Cardiac muscle cell (in vitro differentiated cells and primary cell): ENCODE measurements at regions not wholly inside any gene's neighbourhood (a gene's known extent, or its start where the extent isn't known, plus 50 kb on each side); places are given as distances from the start of the nearest gene placed in this dataset.

Experiments
- DNase-seq, 2 donors: peaks; one replicate each; pipeline versions ENCODE4 v3.0.0 to v3.0.0-alpha.2; 2010 to 2017; ENCODE audit warnings: low read depth in 1 of 2, low spot score in 1 of 2
- H3K27ac ChIP-seq: fragments of 200-600 bp; sonication (generic); 2 replicates; pipeline ENCODE4 v1.5.1; 2016
- H3K27me3 ChIP-seq: fragments of 200-600 bp; sonication (generic); 2 replicates; pipeline ENCODE4 v1.6.0; 2016; ENCODE audit warnings: control low read depth
- H3K36me3 ChIP-seq: fragments of 200-600 bp; sonication (generic); 2 replicates; pipeline ENCODE4 v1.5.1; 2016; ENCODE audit warnings: control low read depth
- H3K4me1 ChIP-seq: fragments of 200-600 bp; sonication (generic); 2 replicates; pipeline ENCODE4 v1.8.1; 2017; ENCODE audit warnings: low read depth, mild to moderate bottlenecking, mixed run types
- H3K4me3 ChIP-seq: fragments of 200-600 bp; sonication (generic); 2 replicates; pipeline ENCODE4 v1.5.1; 2016; ENCODE audit warnings: mild to moderate bottlenecking
- H3K9me3 ChIP-seq: fragments of 200-600 bp; sonication (generic); 2 replicates; pipeline ENCODE4 v1.5.1; 2017; ENCODE audit warnings: low read depth, mild to moderate bottlenecking, control low read depth
- CTCF ChIP-seq: IDR thresholded peaks from 2 replicates; pipeline ENCODE4 v1.5.1; 2012; ENCODE audit warnings: low read depth, mild to moderate bottlenecking, low read length

- Histone ChIP-seq H3K4me3 (no peak overlapping the region), H3K27me3 (no peaks in the 10 kb centered on the region), H3K36me3 (no peaks in the 10 kb centered on the region), H3K27ac (no peak overlapping the region), H3K4me1 (no peaks in the 10 kb centered on the region), H3K9me3 (no peaks in the 10 kb centered on the region)
- TF ChIP-seq CTCF: no peak
- DNase-seq: no peak
Observed at GRCh38 chr13:84417416-84417815, 535.1 kb upstream of the SLITRK1 start.

- Histone ChIP-seq H3K4me3 (no peak overlapping the region), H3K4me1 (no peaks in the 10 kb centered on the region), H3K27me3 (no peaks in the 10 kb centered on the region), H3K9me3 (no peaks in the 10 kb centered on the region), H3K27ac (no peak overlapping the region), H3K36me3 (no peaks in the 10 kb centered on the region)
- TF ChIP-seq CTCF: no peak
- DNase-seq: no peak
Observed at GRCh38 chr13:84413016-84413415, 530.7 kb upstream of the SLITRK1 start.

GRCh38 chr13:84405286-84405685 is 523.0 kb upstream of the SLITRK1 start:
- Histone ChIP-seq H3K27ac (no peak overlapping the region), H3K4me1 (no peaks in the 10 kb centered on the region), H3K27me3 (no peaks in the 10 kb centered on the region), H3K36me3 (no peaks in the 10 kb centered on the region), H3K4me3 (no peak overlapping the region), H3K9me3 (no peaks in the 10 kb centered on the region)
- peak in 1 of 2 donors; percentile 11 for DNase-seq
- TF ChIP-seq CTCF: no peak

GRCh38 chr13:84400706-84401105 is 518.4 kb upstream of the SLITRK1 start:
- Histone ChIP-seq H3K27me3 (no peaks in the 10 kb centered on the region), H3K27ac (no peak overlapping the region), H3K4me1 (no peaks in the 10 kb centered on the region), H3K36me3 (no peaks in the 10 kb centered on the region), H3K4me3 (no peak overlapping the region), H3K9me3 (no peaks in the 10 kb centered on the region)
- peak in 1 of 2 donors; percentile 78 for DNase-seq
- TF ChIP-seq CTCF: no peak

- H3K36me3 ChIP-seq: no peaks in the 10 kb centered on the region
- H3K4me1 ChIP-seq: no peaks in the 10 kb centered on the region
- H3K27me3 ChIP-seq: no peaks in the 10 kb centered on the region
- TF ChIP-seq CTCF: no peak
- no peak overlapping the region for H3K27ac ChIP-seq
- H3K4me3 ChIP-seq: no peak overlapping the region
- no peaks in the 10 kb centered on the region for H3K9me3 ChIP-seq
- DNase-seq: no peak
Observed at GRCh38 chr13:84399320-84400085, 517.2 kb upstream of the SLITRK1 start.
